ENCODE measurements at regions not wholly inside any gene's neighbourhood (a gene's known extent, or its start where the extent isn't known, plus 50 kb on each side); places are given as distances from the start of the nearest gene placed in this dataset.

DNA sequence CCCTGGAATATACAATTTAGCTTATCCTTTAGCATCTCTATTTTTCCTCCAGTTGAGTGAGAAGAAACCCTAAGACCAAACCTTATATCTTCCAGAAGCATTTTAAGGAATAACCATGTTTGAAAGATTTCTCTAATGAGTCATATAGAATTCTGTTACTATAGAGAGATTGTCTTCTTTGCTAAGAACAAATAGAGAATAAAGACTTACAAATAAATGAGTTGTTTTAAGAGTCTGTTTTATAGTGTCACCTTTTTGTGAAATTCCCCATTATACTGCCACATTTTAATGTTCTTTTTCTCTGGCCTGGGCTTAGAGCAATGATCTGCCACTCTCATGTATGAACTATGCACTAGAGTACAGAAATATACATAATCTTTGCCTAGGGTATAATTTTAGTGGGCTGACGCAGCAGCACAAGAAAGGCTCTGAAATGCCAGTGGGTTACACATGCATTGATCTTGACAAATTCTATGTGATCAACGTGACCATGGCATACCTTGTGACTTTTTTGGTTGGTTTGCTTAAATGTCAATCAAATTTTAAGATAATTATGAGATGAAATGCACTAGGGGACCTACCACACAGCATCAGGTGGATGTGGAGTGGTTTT lies 145.1 kb upstream of the MKLN1 start:
- dilution Hi-C loops (cut with MboI; ENCODE audit: extremely low pct_ligation_motif_present, low sequenced_read_pairs) (no loop called here), intact Hi-C loops (cut with micrococcal nuclease) (no loop called here)
- Histone ChIP-seq H3K4me2 (ENCODE audit: insufficient read depth, low read length) (no peak overlapping the region), H3K27me3 (ENCODE audit: control insufficient read depth in 2 of 2, insufficient read depth in 2 of 2, low read length in 2 of 2) (no peaks in the 10 kb centered on the region), H3K9me1 (replicated peaks; ENCODE audit: control insufficient read depth, extremely low read depth, insufficient read depth, low read length) (no peaks in the 10 kb centered on the region), H3K9me3 (replicated peaks; ENCODE audit: control insufficient read depth, insufficient read depth, low read length) (no peaks in the 10 kb centered on the region), H3K4me3 (replicated peaks in 1 of 3; ENCODE audit: insufficient read depth in 1 of 3, low read depth in 1 of 3, low read length in 3 of 3) (no peak overlapping the region), H3K4me1 (ENCODE audit: control insufficient read depth, extremely low read depth, insufficient read depth, low read length) (no peaks in the 10 kb centered on the region), H3K79me2 (ENCODE audit: control insufficient read depth, insufficient read depth, low read length) (no peaks in the 10 kb centered on the region), H3K36me3 (ENCODE audit: control insufficient read depth in 2 of 2, extremely low read depth in 1 of 2, insufficient read depth in 2 of 2, low read length in 2 of 2) (no peaks in the 10 kb centered on the region), H3K9ac (replicated peaks; ENCODE audit: extremely low read depth, insufficient read depth, low read length) (no peak overlapping the region), H2AFZ (ENCODE audit: low read depth, low read length) (no peak overlapping the region), H4K20me1 (replicated peaks; ENCODE audit: control insufficient read depth, extremely low read depth, insufficient read depth, low read length) (no peaks in the 10 kb centered on the region), H3K27ac (ENCODE audit: insufficient read depth, low read depth, low read length) (no peak overlapping the region)
- FAIRE-seq (no peak), DNase-seq (ENCODE audit: low read depth, low spot score) (no peak)
- ChIA-PET POLR2A (no interaction called here), CTCF (no interaction called here)
- TF ChIP-seq GATA2 (IDR thresholded peaks at IDR 0.05; ENCODE audit: insufficient read depth, insufficient read length, low read depth, low read length) (no peak), POLR2AphosphoS5 (IDR thresholded peaks at IDR 0.05; ENCODE audit: insufficient read depth, low read depth, low read length) (no peak), POLR2A (IDR thresholded peaks at IDR 0.05; ENCODE audit: low read depth, low read length) (no peak), EZH2 (IDR thresholded peaks at IDR 0.05; ENCODE audit: borderline replicate concordance, low read depth, low read length, severe bottlenecking) (no peak), MYC (IDR thresholded peaks at IDR 0.05; ENCODE audit: low read depth, low read length) (no peak), JUN (IDR thresholded peaks at IDR 0.05; ENCODE audit: borderline replicate concordance, insufficient read depth, insufficient read length, low read depth) (no peak), FOS (IDR thresholded peaks at IDR 0.05; ENCODE audit: borderline replicate concordance, insufficient read depth, low read length) (no peak)
- TF ChIP-seq, protein P1, sequence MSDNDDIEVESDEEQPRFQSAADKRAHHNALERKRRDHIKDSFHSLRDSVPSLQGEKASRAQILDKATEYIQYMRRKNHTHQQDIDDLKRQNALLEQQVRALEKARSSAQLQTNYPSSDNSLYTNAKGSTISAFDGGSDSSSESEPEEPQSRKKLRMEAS (IDR thresholded peaks at IDR 0.05; ENCODE audit: insufficient read depth, insufficient read length) = no peak
- TF ChIP-seq, protein P2, sequence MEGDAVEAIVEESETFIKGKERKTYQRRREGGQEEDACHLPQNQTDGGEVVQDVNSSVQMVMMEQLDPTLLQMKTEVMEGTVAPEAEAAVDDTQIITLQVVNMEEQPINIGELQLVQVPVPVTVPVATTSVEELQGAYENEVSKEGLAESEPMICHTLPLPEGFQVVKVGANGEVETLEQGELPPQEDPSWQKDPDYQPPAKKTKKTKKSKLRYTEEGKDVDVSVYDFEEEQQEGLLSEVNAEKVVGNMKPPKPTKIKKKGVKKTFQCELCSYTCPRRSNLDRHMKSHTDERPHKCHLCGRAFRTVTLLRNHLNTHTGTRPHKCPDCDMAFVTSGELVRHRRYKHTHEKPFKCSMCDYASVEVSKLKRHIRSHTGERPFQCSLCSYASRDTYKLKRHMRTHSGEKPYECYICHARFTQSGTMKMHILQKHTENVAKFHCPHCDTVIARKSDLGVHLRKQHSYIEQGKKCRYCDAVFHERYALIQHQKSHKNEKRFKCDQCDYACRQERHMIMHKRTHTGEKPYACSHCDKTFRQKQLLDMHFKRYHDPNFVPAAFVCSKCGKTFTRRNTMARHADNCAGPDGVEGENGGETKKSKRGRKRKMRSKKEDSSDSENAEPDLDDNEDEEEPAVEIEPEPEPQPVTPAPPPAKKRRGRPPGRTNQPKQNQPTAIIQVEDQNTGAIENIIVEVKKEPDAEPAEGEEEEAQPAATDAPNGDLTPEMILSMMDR (IDR thresholded peaks at IDR 0.05; ENCODE audit: extremely low read depth in 1 of 2, insufficient read depth in 1 of 2, low read depth in 1 of 2, low read length in 2 of 2) = no peak
- BruUV-seq (replicated peaks) = no TSS peak
